Thyroid gland (tissue), 4 donors: ENCODE measurements at regions not wholly inside any gene's neighbourhood (a gene's known extent, or its start where the extent isn't known, plus 50 kb on each side); places are given as distances from the start of the nearest gene placed in this dataset.
"Not testable (repeated sequence)": the region's sequence is repeated elsewhere in the genome, so short reads cannot be mapped to it uniquely, and the experiment has no call there.

ENCODE experiments used
- CTCF ChIP-seq, 6 experiments: fragments of 200-600 bp in 3 of 6; fragments of 450-650 bp in 3 of 6; sonication (generic) in 3 of 6; IDR thresholded peaks; one replicate each; pipeline ENCODE4 v1.5.1; 2016 to 2019; ENCODE audit warnings: antibody characterized with exemption in 6 of 6, mild to moderate bottlenecking in 2 of 6, inconsistent platforms in 1 of 6, moderate library complexity in 1 of 6
- POLR2A ChIP-seq, 2 donors: fragments of 450-650 bp; IDR thresholded peaks; one replicate each; pipeline ENCODE4 v1.6.1; 2017; ENCODE audit warnings: antibody characterized with exemption in 2 of 2, mild to moderate bottlenecking in 2 of 2, moderate library complexity in 1 of 2

- not testable (repeated sequence) for TF ChIP-seq CTCF, POLR2A (IDR thresholded peaks at IDR 0.05)
Measured at GRCh38 chr11:80699406-80700177, 1258.8 kb upstream of the TENM4 start.
